ENCODE measurements at regions not wholly inside any gene's neighbourhood (a gene's known extent, or its start where the extent isn't known, plus 50 kb on each side); places are given as distances from the start of the nearest gene placed in this dataset.

GRCh38 chr4:12963291-12963690 is 520.8 kb downstream of the RAB28 start:
- ChIA-PET POLR2A (no interaction called here), CTCF (no interaction called here)
- Histone ChIP-seq H3K4me3 (ENCODE audit: low read depth, low read length) (no peak overlapping the region), H3K36me3 (ENCODE audit: control insufficient read depth in 2 of 2, insufficient read depth in 1 of 2, low read length in 2 of 2) (no peaks in the 10 kb centered on the region), H3K9me3 (ENCODE audit: control insufficient read depth, insufficient read depth, low read depth, low read length) (no peaks in the 10 kb centered on the region), H3K27ac (ENCODE audit: extremely low read depth, low read depth, low read length) (no peak overlapping the region), H3K4me1 (ENCODE audit: control insufficient read depth, insufficient read depth, low read length) (no peaks in the 10 kb centered on the region)
- TF ChIP-seq ZBTB48 (tag by site-specific recombination; IDR thresholded peaks at IDR 0.05) = no peak
- no peak for TF ChIP-seq ZNF202 (tag by site-specific recombination; IDR thresholded peaks at IDR 0.05; ENCODE audit: borderline replicate concordance)
- TF ChIP-seq ELK4 (IDR thresholded peaks at IDR 0.05; ENCODE audit: borderline replicate concordance, low read depth, low read length) = no peak
- no peak for TF ChIP-seq ZNF785 (tag by site-specific recombination; IDR thresholded peaks at IDR 0.05)
- TF ChIP-seq ZNF518A (tag by site-specific recombination; conservative IDR thresholded peaks at IDR 0.05; ENCODE audit: low read depth) = no peak
- no peak for TF ChIP-seq RBAK (tag by site-specific recombination; IDR thresholded peaks at IDR 0.05)
- TF ChIP-seq MEIS1 (CRISPR knock-in tag; IDR thresholded peaks at IDR 0.05; ENCODE audit: borderline replicate concordance) = no peak

GRCh38 chr4:12961713-12962112 is 522.4 kb downstream of the RAB28 start:
- TF ChIP-seq ZNF157 (tag by site-specific recombination; IDR thresholded peaks at IDR 0.05) = no peak
- no peak for TF ChIP-seq INSM2 (tag by site-specific recombination; IDR thresholded peaks at IDR 0.05)
- no peak for TF ChIP-seq ZNF768 (tag by site-specific recombination; IDR thresholded peaks at IDR 0.05)
- TF ChIP-seq PRDM10 (tag by site-specific recombination; IDR thresholded peaks at IDR 0.05) = no peak
- no peak for TF ChIP-seq ZNF184 (tag by site-specific recombination; IDR thresholded peaks at IDR 0.05)
- TF ChIP-seq KLF16 (tag by site-specific recombination; IDR thresholded peaks at IDR 0.05) = no peak
- no peak for TF ChIP-seq ZNF311 (tag by site-specific recombination; IDR thresholded peaks at IDR 0.05; ENCODE audit: borderline replicate concordance)
- TF ChIP-seq SP2 (tag by site-specific recombination; IDR thresholded peaks at IDR 0.05) = no peak
- no peak for TF ChIP-seq ZNF37A (tag by site-specific recombination; IDR thresholded peaks at IDR 0.05)
- no peak for TF ChIP-seq ZNF140 (tag by site-specific recombination; IDR thresholded peaks at IDR 0.05)
- TF ChIP-seq ZNF624 (tag by site-specific recombination; IDR thresholded peaks at IDR 0.05) = no peak
- TF ChIP-seq ZNF621 (tag by site-specific recombination; IDR thresholded peaks at IDR 0.05) = no peak
- no peak for TF ChIP-seq ZNF530 (tag by site-specific recombination; IDR thresholded peaks at IDR 0.05; ENCODE audit: low read depth)
- no peak for TF ChIP-seq KLF17 (tag by site-specific recombination; IDR thresholded peaks at IDR 0.05)
- no peak for TF ChIP-seq ZNF704 (tag by site-specific recombination; IDR thresholded peaks at IDR 0.05)
- no peak for TF ChIP-seq SP3 (tag by site-specific recombination; IDR thresholded peaks at IDR 0.05)
- TF ChIP-seq RBAK (tag by site-specific recombination; IDR thresholded peaks at IDR 0.05) = no peak
- POLR2A ChIA-PET = no interaction called here
- H3K4me3 ChIP-seq (ENCODE audit: low read depth, low read length) = no peak overlapping the region
- H3K27ac ChIP-seq (ENCODE audit: extremely low read depth, low read depth, low read length) = no peak overlapping the region
- H3K36me3 ChIP-seq (ENCODE audit: control insufficient read depth in 2 of 2, insufficient read depth in 1 of 2, low read length in 2 of 2) = no peaks in the 10 kb centered on the region
- H3K9me3 ChIP-seq (ENCODE audit: control insufficient read depth, insufficient read depth, low read depth, low read length) = no peaks in the 10 kb centered on the region
- CTCF ChIA-PET = no interaction called here
- H3K4me1 ChIP-seq (ENCODE audit: control insufficient read depth, insufficient read depth, low read length) = no peaks in the 10 kb centered on the region
